ENCODE measurements at regions not wholly inside any gene's neighbourhood (a gene's known extent, or its start where the extent isn't known, plus 50 kb on each side); places are given as distances from the start of the nearest gene placed in this dataset.

- ChIA-PET CTCF (interaction anchor here (1.0 kb wide), 1 partner anchor 9 kb away, joined by 3 read pairs; no protein-coding TSS in a partner anchor), POLR2A (interaction anchor here (0.5 kb wide), 1 partner anchor 1060 kb away, joined by 3 read pairs; no protein-coding TSS in a partner anchor)
- H3K9me3 ChIP-seq (ENCODE audit: control insufficient read depth, insufficient read depth, low read depth, low read length): no peaks in the 10 kb centered on the region
- no peaks in the 10 kb centered on the region for H3K4me1 ChIP-seq (ENCODE audit: control insufficient read depth, insufficient read depth, low read length)
- H3K36me3 ChIP-seq (ENCODE audit: control insufficient read depth in 2 of 2, insufficient read depth in 1 of 2, low read length in 2 of 2): no peaks in the 10 kb centered on the region
- no peak overlapping the region for H3K27ac ChIP-seq (ENCODE audit: extremely low read depth, low read depth, low read length)
- H3K4me3 ChIP-seq (ENCODE audit: low read depth, low read length): no peak overlapping the region
- TF ChIP-seq ZNF174 (tag by site-specific recombination; IDR thresholded peaks at IDR 0.05) (no peak), SP7 (tag by site-specific recombination; IDR thresholded peaks at IDR 0.05) (no peak), TCF7L2 (IDR thresholded peaks at IDR 0.05; ENCODE audit: borderline replicate concordance, low read depth, low read length) (no peak), PBX3 (CRISPR knock-in tag; IDR thresholded peaks at IDR 0.05) (no peak)
These were observed 105.6 kb upstream of the SERP2 start for GRCh38 chr13:44267980-44268379.

- no peaks in the 10 kb centered on the region for H3K36me3 ChIP-seq (ENCODE audit: control insufficient read depth in 2 of 2, insufficient read depth in 1 of 2, low read length in 2 of 2)
- H3K4me3 ChIP-seq (ENCODE audit: low read depth, low read length): no peak overlapping the region
- ChIA-PET POLR2A (no interaction called here), CTCF (no interaction called here)
- TF ChIP-seq ZSCAN18 (tag by site-specific recombination; IDR thresholded peaks at IDR 0.05) (no peak), PBX3 (CRISPR knock-in tag; IDR thresholded peaks at IDR 0.05) (no peak), ZNF350 (tag by site-specific recombination; IDR thresholded peaks at IDR 0.05) (no peak), AEBP2 (tag by site-specific recombination; IDR thresholded peaks at IDR 0.05; ENCODE audit: borderline replicate concordance) (no peak), ZNF514 (tag by site-specific recombination; IDR thresholded peaks at IDR 0.05) (no peak), HOXD13 (CRISPR knock-in tag; IDR thresholded peaks at IDR 0.05; ENCODE audit: borderline replicate concordance) (no peak), GFI1B (tag by site-specific recombination; IDR thresholded peaks at IDR 0.05) (no peak), KLF10 (tag by site-specific recombination; IDR thresholded peaks at IDR 0.05) (no peak), ZNF529 (tag by site-specific recombination; IDR thresholded peaks at IDR 0.05; ENCODE audit: insufficient replicate concordance) (no peak), ZNF677 (tag by site-specific recombination; IDR thresholded peaks at IDR 0.05) (no peak), ZBTB6 (tag by site-specific recombination; IDR thresholded peaks at IDR 0.05) (no peak), ZNF791 (tag by site-specific recombination; IDR thresholded peaks at IDR 0.05) (no peak), ZNF701 (tag by site-specific recombination; IDR thresholded peaks at IDR 0.05) (no peak), ZIC2 (tag by site-specific recombination; IDR thresholded peaks at IDR 0.05) (no peak), ZNF391 (tag by site-specific recombination; IDR thresholded peaks at IDR 0.05; ENCODE audit: borderline replicate concordance, low read depth) (no peak), ZNF433 (tag by site-specific recombination; IDR thresholded peaks at IDR 0.05; ENCODE audit: low read depth) (no peak), PRDM10 (tag by site-specific recombination; IDR thresholded peaks at IDR 0.05) (no peak), ZNF140 (tag by site-specific recombination; IDR thresholded peaks at IDR 0.05) (no peak), ZNF132 (tag by site-specific recombination; IDR thresholded peaks at IDR 0.05; ENCODE audit: borderline replicate concordance) (no peak), SETDB1 (IDR thresholded peaks at IDR 0.05; ENCODE audit: insufficient read length, low read length) (no peak)
- H3K9me3 ChIP-seq (ENCODE audit: control insufficient read depth, insufficient read depth, low read depth, low read length): no peaks in the 10 kb centered on the region
- H3K4me1 ChIP-seq (ENCODE audit: control insufficient read depth, insufficient read depth, low read length): no peaks in the 10 kb centered on the region
- no peak overlapping the region for H3K27ac ChIP-seq (ENCODE audit: extremely low read depth, low read depth, low read length)
These were observed 104.6 kb upstream of the SERP2 start for GRCh38 chr13:44268980-44269379.
